GM23338 (cell line): ENCODE measurements at regions not wholly inside any gene's neighbourhood (a gene's known extent, or its start where the extent isn't known, plus 50 kb on each side); places are given as distances from the start of the nearest gene placed in this dataset.
"Not testable (repeated sequence)": the region's sequence is repeated elsewhere in the genome, so short reads cannot be mapped to it uniquely, and the experiment has no call there.

ENCODE experiments used
- CTCF ChIP-seq, 2 experiments: fragments of 200-600 bp in 1 of 2; sonication (generic) in 1 of 2; conservative IDR thresholded peaks; 2 replicates each; pipeline versions ENCODE4 v1.5.1 to v1.6.1; 2016 to 2017; ENCODE audit warnings: antibody characterized with exemption in 2 of 2, low read depth in 2 of 2, mild to moderate bottlenecking in 2 of 2, moderate library complexity in 1 of 2
- EZH2 ChIP-seq: fragments of 200-600 bp; sonication (generic); IDR thresholded peaks from one replicate; pipeline ENCODE4 v1.8.0; 2017; ENCODE audit warnings: antibody characterized with exemption, mild to moderate bottlenecking, low read depth; ENCODE audit not compliant: unreplicated experiment
- NANOG ChIP-seq: IDR thresholded peaks from 2 replicates; pipeline ENCODE4 v1.6.1; 2016; ENCODE audit warnings: antibody characterized with exemption, borderline replicate concordance
- POLR2AphosphoS5 ChIP-seq: IDR thresholded peaks from 2 replicates; pipeline ENCODE4 v1.6.1; 2016; ENCODE audit warnings: antibody characterized with exemption, low read depth
- ZNF462 ChIP-seq: fragments of 250-450 bp; sonication (Bioruptor Pico); IDR thresholded peaks from 2 replicates; pipeline ENCODE4 v1.5.0; 2020; ENCODE audit warnings: mild to moderate bottlenecking, moderate library complexity
- TF ChIP-seq, protein P1 (sequence below): IDR thresholded peaks from one replicate; pipeline ENCODE4 v1.6.1; 2018; ENCODE audit warnings: antibody characterized with exemption; ENCODE audit not compliant: unreplicated experiment

GRCh38 chr3:75350536-75350935, 313.6 kb upstream of the FRG2C start:
- TF ChIP-seq, protein P1, sequence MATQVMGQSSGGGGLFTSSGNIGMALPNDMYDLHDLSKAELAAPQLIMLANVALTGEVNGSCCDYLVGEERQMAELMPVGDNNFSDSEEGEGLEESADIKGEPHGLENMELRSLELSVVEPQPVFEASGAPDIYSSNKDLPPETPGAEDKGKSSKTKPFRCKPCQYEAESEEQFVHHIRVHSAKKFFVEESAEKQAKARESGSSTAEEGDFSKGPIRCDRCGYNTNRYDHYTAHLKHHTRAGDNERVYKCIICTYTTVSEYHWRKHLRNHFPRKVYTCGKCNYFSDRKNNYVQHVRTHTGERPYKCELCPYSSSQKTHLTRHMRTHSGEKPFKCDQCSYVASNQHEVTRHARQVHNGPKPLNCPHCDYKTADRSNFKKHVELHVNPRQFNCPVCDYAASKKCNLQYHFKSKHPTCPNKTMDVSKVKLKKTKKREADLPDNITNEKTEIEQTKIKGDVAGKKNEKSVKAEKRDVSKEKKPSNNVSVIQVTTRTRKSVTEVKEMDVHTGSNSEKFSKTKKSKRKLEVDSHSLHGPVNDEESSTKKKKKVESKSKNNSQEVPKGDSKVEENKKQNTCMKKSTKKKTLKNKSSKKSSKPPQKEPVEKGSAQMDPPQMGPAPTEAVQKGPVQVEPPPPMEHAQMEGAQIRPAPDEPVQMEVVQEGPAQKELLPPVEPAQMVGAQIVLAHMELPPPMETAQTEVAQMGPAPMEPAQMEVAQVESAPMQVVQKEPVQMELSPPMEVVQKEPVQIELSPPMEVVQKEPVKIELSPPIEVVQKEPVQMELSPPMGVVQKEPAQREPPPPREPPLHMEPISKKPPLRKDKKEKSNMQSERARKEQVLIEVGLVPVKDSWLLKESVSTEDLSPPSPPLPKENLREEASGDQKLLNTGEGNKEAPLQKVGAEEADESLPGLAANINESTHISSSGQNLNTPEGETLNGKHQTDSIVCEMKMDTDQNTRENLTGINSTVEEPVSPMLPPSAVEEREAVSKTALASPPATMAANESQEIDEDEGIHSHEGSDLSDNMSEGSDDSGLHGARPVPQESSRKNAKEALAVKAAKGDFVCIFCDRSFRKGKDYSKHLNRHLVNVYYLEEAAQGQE: not testable (repeated sequence)
- TF ChIP-seq EZH2; CTCF (conservative IDR thresholded peaks at IDR 0.05; ENCODE audit: low read depth in 2 of 2); POLR2AphosphoS5; NANOG; ZNF462: not testable (repeated sequence)
